Heart left ventricle (tissue), 13 donors: ENCODE measurements at regions not wholly inside any gene's neighbourhood (a gene's known extent, or its start where the extent isn't known, plus 50 kb on each side); places are given as distances from the start of the nearest gene placed in this dataset.

ENCODE experiments used
- CTCF ChIP-seq, 12 donors: fragments of 200-600 bp; sonication (generic) in 4 of 12; IDR thresholded peaks; one replicate each; pipeline versions ENCODE4 v1.5.0 to v1.8.0; 2018 to 2022; ENCODE audit warnings: antibody characterized with exemption in 12 of 12, mild to moderate bottlenecking in 5 of 12
- POLR2A ChIP-seq, 2 donors: fragments of 450-650 bp; IDR thresholded peaks; one replicate each; pipeline ENCODE4 v1.6.1; 2017; ENCODE audit warnings: antibody characterized with exemption in 2 of 2, mild to moderate bottlenecking in 2 of 2, moderate library complexity in 2 of 2
- donor health status: ischemic (EF 13 %, LVEDD 7.1; RV severe dilation, severe dysfunction).
- donor health status: DM: no; HTN: yes; CAD: no.
- donor health status: DM: no; HTN: no; CAD: no.
- donor health status: ischemic (EF 25% LVEDD 6.9; RV normal size, moderate dysfunction).
- donor health status: ischemic (EF 25% LVEDD 5.7; RV mildly dilated, moderate dysfunction).
- donor health status: ischemic (EF 35%, LVEDD 5.7; RV mildly dilated, moderate dysfunction).
- donor health status: nonischemic (EF 11% LVEDD 7.7; RV severe dilation, severe dysfunction).
- donor health status: DM: yes; HTN: yes; CAD: no.
- donor health status: PGD.
- donor health status: ischemic (EF 29% LVEDD 5.4; RV normal size, mild dysfunction).
- donor health status: nonischemic (EF 23%, LVEDD 6.1; RV moderate dilation, normal function).

- TF ChIP-seq CTCF (IDR thresholded peaks at IDR 0.05): no peak
- no peak for TF ChIP-seq POLR2A (IDR thresholded peaks at IDR 0.05)
Measured at GRCh38 chrX:39830414-39830813, 267.3 kb downstream of the BCOR start.
